Activated CD4-positive, alpha-beta T cell treated with anti-CD3 and anti-CD28 coated beads for 1 hour (primary cell): ENCODE measurements at regions not wholly inside any gene's neighbourhood (a gene's known extent, or its start where the extent isn't known, plus 50 kb on each side); places are given as distances from the start of the nearest gene placed in this dataset.

Source experiments
- DNase-seq: peaks from one replicate; pipeline ENCODE4 v3.0.0-alpha.2; 2020

DNA sequence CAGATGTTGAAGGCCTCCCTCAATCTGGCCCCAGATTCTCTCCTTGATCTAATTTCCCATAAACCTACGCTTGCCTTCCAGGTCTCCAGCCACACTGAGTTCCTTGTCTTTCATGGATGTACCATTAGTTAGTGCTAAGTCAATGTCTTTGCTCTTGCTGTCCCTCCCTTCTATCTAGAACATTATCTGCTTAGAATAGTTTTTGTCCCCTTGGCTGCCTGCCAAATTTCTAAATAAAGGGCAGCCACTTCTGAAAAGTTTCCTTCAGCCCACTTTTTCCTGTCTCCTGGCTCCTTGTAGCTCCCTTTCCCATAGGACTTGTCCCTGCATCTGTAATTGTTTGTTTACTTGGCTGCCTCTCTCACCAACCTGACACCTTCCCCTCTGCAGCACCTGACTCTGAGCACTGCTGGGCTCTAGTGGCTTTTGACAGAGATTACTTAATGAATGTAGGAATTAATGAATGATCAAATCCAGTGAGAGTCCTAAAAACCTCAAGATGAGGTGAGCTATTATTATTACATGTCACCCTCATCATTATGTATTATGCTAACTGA is 58.3 kb downstream of the CXCL12 start:
- DNase-seq = no peak

- no peak for DNase-seq
Observed at GRCh38 chr10:44325596-44326307, 59.1 kb downstream of the CXCL12 start.

- no peak for DNase-seq
Observed at GRCh38 chr10:44325157-44325556, 59.7 kb downstream of the CXCL12 start.

DNA sequence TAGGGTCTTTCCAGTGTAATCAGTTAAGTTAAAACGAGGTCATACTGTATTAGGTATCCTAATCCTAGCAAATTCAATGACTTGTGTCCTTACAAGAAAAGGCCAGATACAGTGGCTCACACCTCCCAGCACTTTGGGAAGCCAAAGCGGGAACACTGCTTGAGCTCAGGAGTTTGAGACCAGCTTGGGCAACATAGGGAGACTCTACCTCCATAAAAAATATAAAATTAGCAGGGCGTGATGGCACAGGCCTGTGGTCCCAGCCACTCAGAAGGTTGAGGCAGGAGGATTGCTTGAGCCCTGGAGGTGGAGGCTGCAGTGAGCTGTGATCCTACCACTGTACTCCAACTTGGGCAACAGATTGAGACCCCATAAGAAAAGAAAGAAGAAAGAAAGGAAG is 61.1 kb downstream of the CXCL12 start:
- no peak for DNase-seq

GRCh38 chr10:44322137-44322536 is 62.8 kb downstream of the CXCL12 start:
- no peak for DNase-seq

DNA sequence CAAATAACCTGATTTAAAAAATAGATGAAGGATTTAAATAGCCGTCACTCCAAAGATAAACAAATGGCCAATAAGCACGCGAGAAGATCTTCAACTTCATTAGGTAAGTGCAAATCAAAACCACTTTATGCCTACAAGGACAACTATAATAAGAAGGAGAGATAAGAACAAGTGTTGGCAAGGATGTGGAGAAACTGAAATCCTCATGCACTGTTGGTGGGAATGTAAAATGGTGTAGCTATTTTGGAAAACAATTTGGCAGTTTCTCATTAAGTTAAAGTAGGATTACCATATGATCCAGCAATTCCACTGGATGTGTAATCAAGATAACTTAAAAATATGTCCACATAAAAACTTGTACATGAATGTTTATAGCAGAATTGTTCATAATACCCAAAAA is 64.1 kb downstream of the CXCL12 start:
- no peak for DNase-seq

DNA sequence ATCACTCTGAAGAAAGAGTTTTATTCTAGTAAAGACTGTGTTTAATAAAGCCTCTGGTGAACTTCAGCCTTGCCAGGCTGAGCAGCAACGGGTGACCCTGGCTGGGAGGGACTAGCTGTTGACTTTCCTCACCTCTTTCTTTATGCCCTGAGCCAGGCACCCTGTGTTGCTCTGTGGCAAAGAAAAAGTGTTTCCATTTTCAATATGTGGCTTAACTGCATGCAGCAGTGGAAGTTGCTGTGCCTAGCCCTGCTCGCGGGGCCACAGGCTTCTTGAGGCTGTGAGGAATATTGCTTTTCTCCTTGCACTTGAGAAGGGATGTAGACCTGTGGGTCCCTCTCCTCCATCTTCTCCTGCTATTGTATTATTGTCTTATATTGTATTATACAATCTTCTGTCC is 67.0 kb downstream of the CXCL12 start:
- DNase-seq = no peak

DNA sequence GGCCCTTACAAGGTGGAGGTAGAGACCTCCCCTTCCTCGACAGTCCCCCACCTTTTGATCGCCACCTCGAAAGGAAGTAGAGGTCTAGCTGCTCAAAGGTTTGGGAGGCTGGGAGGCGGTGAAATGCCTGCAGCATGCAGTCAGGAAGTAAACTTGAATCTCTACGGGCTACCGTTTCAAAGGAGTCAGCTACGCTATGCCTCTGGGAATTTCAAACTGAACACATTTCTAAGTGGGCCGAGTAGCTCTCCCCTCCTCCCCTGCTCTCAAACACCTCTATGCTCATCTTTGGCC is 68.0 kb downstream of the CXCL12 start:
- no peak for DNase-seq

GRCh38 chr10:44316187-44316921 is 68.5 kb downstream of the CXCL12 start:
- no peak for DNase-seq

DNA sequence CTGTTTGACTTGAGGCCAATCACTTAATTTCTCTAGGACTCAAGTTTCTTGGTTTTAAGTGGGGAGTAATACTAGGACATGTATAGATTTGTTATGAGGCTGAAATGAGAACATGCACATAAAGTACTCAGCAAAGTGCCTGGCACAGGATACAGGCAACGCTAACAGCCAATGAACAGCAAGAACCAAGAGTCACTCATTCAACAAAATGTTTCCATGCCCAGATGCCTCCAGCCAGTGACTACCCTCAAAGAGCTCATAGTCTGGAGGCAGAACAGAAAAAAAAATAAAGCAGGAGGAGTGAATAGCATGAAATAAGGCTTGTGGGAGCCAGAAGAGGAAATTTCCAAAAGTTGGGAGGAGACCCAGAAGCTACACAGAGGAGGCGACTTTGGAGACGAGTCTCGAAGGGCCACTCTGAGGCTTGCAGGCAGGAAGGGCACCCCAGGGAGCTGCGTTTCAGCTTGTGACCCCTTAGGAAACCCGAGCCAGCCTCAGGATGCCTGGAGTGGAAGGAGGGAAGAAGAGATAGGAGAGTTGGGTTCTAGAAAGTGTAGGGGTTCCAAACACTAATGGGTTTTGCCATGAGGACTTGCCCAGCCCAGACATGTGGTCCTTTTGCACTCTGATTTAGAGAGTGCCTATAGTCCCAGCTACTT is 70.0 kb downstream of the CXCL12 start:
- DNase-seq = no peak

- no peak for DNase-seq
Observed at GRCh38 chr10:44313761-44314165, 71.1 kb downstream of the CXCL12 start.

GRCh38 chr10:44312401-44312800 is 72.5 kb downstream of the CXCL12 start:
- no peak for DNase-seq

DNA sequence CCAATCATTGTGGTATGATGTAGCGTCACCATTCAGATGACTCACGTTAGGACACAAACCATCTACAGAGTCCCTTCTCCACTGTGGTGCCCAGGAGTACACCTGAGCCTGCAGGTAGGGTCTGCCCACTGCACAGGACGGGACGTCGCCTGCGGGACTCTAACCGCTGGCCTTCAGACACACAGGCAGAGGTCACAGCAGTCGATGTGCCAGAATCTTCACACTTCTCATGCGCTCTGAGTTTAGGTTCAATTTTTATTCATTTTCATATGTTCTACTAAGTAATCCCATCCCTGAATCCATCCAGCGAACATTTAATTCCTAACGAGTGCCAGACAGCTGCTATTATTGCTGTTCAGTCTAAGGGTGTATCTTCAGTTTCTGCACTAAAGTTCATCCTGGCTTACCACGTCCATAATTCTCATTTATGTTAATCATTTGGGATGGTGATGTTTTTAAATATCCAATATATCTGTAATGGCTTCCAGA is 73.3 kb downstream of the CXCL12 start:
- DNase-seq = no peak

DNA sequence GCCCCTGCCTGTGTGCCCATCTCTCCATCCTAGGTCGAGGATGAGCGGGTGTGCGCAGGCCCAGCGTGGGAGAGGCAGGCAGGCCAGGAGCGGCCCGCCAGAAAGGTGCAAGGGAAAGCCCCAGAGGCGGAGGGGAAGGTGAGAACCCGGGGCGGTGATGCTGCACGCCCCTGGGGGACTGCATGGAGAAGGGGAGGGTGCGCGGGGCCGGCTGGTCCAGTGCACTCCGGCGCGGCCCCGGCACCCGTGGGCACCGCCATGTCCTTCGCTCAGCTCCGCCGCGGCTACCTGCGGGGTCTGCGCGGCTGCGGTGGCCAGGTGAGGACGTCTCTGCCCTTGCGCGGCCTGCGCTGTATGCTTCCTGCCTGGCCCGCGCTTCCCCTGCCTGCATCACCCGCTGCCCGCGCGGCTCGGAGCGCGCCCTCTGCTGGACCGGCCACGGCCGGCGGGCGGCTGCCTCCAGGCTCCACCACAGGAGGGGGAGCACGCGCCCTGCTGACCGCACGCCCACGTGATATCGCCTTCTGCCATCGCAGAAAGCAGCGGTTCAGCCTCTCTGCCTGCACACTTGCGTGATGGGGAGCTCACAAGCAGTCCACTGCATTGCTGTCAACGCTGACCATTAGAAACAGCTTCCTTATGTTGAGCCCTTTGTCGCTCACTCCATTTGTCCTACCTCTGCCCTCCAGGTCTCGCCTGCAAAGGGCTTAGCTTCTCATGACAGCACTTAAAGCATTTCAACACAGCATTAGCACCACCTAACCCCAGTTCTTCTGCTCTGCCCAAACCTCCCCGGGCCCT is 73.9 kb downstream of the CXCL12 start:
- peak; percentile 41 for DNase-seq

DNA sequence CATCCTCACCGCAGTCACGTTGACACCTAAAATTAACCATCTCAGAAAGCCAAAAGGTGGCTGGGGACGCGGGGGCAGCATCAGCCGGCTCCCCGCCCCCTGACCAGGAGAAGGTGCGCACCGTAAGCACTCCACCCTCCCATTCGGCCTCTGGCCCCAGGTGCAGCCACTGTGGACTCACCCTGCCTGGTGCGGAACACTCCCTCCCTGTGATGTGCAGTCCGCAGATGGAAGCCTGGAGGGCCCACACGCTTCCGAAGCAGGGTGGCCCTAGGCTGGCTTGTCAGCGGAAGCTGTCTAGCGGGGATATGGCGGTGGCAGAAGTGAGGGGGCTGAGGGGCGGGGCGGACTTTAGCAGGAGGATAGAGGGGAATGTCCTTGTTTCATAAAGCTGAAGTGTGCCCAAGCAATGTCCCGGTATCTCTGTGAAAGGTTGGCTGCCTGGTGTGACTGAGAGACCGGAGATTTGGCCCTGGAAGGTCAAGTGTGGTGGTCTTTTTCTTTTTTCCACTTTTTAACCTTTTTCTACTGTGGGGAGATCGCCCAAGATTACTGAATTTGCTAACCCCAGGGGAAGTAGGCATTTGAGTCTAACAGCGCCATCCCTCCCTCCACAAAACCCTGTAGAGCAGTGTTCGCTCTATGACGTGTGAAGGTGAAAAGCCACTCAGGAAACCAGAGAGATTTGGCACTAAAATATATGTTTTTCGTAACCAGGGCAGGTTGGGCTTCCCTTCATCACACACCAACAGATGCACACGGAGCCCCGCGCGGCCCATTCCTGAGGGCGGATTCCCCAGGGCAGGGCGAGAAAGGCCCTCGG is 74.7 kb downstream of the CXCL12 start:
- DNase-seq = no peak

GRCh38 chr10:44309361-44309760 is 75.5 kb downstream of the CXCL12 start:
- DNase-seq = no peak

GRCh38 chr10:44308935-44309334 is 76.0 kb downstream of the CXCL12 start:
- no peak for DNase-seq

DNA sequence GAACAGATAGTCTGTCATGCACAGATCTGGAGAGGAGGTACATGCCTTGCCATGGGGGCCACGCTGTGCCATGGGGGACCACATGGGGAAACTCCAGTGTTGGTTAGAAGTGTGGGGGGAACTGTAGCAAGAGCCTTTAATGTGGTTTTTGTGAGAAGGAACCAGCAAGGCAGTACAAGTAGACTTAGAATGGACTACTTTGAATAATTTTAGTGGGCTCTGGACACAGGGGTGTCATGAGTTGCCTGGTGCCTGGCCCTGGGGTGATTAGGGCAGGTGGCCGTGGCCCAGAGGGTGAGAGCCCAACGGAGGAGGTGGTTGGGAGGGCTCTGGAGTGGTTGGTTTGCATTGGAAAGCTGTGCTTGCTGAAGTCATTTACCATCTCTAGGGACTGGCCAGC is 77.2 kb downstream of the CXCL12 start:
- no peak for DNase-seq

- DNase-seq = no peak
Observed at GRCh38 chr10:44306762-44307161, 78.1 kb downstream of the CXCL12 start.

DNA sequence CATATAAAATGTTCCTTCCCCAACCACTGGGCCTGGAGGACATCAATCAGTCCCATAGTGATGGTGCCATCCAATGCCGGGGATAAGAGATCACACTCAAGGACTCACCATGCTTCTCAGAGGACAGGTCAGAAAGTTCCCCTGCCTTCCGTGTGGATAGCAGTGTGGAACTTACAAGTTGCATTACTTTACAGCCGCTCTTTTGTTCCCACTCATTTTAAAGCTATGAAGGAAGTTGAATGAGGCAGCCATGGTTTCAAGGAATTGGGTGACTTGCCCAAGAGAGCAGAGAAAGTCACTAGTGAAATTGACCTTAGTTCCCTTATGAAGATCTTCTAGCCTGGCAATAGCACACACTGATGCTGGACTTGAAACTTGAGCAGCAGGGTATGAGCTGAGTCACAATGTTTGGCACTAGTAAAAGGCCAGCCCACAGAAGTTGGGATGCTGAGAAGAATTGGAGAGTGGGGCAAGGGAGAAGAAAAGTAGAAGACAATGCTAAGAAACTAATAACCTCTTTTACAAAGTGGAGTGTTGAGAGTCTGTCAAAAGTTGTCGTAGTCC is 78.7 kb downstream of the CXCL12 start:
- no peak for DNase-seq

GRCh38 chr10:44301781-44302355 is 83.0 kb downstream of the CXCL12 start:
- no peak for DNase-seq
